DMS153 (cell line): ENCODE measurements at regions not wholly inside any gene's neighbourhood (a gene's known extent, or its start where the extent isn't known, plus 50 kb on each side); places are given as distances from the start of the nearest gene placed in this dataset.
"Not testable (repeated sequence)": the region's sequence is repeated elsewhere in the genome, so short reads cannot be mapped to it uniquely, and the experiment has no call there.

Experiments used
- DNase-seq: peaks from one replicate; lab custom pipeline; 2025; lab: John Stamatoyannopoulos, UW

DNA sequence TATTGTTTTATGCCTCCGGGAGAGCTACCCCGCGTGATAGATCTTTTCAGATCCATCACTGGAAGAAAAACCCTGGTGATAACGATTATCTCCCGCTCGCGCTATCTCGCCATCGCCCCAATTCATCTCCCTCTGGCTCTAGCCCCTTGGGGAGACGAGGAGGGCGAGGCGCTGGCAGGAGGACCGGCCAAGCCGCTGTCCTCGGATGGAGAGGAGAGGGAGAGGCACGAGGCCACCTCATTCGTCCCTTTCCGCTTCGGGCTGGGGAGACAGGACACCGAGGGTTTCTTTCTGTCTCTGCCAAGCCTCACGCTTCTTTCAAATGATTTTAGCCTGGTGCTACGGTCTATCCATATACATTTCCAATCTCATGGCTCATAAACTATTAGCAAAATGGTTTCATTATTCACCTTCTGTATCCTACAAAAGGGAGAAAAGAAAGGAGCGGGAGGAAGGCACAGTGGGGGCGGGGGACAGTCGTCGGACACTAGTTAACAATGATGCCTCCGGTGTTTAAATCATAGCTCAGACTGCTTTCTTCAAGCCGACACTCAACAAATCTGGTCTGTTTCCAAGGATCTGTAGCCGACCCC, 415.0 kb upstream of the ESRRG start:
- no peak for DNase-seq

GRCh38 chr1:217137210-217137881, 414.1 kb upstream of the ESRRG start:
- no peak for DNase-seq

DNA sequence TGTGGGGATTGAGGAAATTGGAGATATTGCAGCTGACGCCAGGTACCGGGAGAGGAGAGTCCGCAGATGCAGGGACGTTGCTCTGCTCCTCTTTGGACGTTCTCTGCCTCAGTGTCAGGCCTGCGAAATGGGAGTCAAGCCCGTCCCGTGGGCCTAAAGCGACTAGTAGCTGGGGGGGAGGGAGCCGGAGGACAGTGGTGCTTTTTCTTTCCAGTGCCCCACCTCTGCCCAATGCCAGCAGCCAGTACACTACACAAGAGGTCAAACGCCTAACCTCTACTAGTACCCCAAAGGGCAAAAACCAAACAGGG, 413.6 kb upstream of the ESRRG start:
- no peak for DNase-seq

- no peak for DNase-seq
These were observed 413.0 kb upstream of the ESRRG start for GRCh38 chr1:217135987-217136894.

- no peak for DNase-seq
These were observed 412.3 kb upstream of the ESRRG start for GRCh38 chr1:217135569-217135915.

DNA sequence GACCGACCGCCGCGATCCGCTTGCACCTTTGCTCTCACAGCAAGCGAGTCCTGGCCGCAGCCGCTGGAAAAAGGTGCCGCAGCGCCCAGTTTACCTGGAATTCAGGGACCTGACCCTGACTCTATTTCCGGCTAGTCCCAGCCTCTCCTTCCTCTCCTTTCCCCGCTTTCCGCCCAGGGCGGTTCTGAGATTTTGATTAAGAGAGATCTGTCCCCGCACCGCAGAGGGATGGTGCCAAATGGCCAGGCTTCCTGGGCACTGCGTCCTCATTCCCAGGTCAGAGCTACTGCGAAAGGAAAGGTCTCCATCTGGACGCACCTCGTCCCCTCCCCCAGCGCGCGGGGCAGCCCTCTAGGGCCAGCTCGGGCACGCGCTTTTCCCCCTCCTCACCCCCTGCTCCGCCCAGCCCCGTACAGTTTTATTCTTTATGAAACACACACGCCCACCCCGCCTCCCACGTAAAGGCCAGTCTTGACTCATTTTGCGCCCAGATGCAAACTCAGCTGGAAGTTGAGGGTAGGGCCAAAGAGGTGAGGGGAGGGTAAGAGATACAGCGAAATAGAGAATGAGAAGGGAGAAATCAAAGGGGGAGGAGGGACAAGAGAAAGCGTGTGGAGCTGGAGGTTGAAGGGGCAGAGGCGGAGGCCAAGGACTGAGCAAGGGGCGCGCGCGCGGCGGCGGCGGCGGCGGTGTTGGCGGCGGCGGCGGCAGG, 411.8 kb upstream of the ESRRG start:
- DNase-seq = peak; percentile 23

GRCh38 chr1:217133958-217134856, 411.0 kb upstream of the ESRRG start:
- no peak for DNase-seq

DNA sequence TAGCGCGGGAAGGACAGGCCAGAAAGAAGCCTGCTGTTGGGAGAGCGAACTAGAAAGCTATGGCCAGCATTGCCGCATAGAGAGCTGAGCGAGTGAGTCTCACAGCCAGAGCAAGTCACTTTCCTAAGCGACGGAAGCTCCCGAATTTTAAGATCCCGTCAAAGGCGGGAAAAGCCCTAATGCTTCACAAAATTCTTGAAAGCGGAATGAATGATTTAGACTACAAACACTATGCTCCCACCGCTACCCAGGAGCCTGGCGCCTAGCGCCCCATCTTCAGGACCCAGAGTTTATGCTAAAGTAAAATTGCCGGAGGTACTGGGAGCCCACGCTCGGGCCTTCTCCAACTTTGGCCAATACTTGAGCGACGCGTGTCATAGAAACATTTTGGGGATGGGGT, 409.9 kb upstream of the ESRRG start:
- DNase-seq = no peak

GRCh38 chr1:217123340-217123739, 400.1 kb upstream of the ESRRG start:
- DNase-seq = not testable (repeated sequence)

DNA sequence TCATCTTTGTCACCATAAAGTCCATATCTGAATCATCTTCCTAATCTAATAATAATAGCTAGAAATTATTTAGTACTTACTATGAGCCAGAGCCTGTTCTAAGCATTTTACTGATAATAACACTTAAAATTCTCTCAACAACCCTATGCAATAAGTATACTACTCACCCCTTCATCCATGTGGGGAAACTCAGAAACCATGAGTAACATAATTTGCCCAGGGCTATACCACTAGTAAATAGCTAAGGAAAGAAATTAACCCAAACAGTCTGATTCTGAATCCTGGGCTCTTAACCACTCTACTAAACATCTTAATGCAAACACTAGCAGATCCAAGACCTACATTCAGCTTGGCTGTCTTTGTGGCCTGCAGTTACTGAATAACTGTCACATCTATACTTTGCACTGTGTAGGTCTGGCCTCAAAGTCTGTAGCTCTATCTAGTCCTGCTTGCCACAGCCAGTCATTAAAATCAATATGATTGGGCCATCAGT, 394.8 kb upstream of the ESRRG start:
- DNase-seq = no peak

DNA sequence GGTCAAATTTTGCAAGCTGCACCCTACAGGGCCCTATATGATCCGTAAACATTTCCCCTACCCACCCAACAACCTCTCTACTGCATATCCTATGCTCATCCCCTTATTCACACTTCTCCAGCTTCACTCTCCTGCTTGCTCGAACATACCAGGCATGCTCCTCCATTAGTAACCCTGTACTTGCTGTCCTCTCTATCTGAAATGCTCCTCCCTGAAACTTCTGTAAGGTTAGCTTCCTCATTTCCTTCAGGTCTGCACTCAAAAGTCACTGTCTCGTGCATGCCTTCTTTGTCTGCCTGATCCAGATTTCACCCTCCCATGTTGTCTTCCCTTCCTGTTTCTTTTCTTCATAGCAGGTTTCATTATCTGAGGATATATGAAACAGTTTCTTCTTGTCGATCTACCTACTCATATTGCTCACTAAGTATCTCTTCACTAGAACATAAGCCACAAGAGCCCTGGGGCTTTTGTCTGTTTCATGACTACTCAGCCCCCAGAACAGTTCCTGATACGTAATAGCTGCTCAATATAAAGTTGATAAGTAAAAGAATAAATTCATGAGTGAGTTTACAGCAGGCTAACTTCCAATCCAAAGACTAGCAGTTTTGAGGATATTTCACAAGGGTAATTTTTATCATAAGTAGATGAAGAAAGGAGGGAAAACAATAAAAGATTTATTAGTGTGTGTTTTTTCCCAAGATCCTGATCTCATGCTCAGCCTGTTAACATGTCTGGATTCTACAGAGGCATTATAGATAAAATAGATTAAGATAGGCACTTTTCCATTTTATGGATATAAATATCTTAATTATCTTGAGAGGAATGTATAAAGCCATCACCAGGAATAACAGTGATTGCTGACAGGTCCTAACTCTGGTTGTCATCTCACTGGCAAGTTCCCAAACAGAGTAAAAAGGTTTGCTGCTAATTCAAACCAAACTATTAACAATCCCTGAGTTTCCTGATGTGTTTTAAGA, 392.5 kb upstream of the ESRRG start:
- DNase-seq = no peak

GRCh38 chr1:217109928-217110327, 386.7 kb upstream of the ESRRG start:
- DNase-seq = no peak

GRCh38 chr1:217106231-217106901, 383.1 kb upstream of the ESRRG start:
- no peak for DNase-seq

GRCh38 chr1:217105437-217105836, 382.2 kb upstream of the ESRRG start:
- no peak for DNase-seq

DNA sequence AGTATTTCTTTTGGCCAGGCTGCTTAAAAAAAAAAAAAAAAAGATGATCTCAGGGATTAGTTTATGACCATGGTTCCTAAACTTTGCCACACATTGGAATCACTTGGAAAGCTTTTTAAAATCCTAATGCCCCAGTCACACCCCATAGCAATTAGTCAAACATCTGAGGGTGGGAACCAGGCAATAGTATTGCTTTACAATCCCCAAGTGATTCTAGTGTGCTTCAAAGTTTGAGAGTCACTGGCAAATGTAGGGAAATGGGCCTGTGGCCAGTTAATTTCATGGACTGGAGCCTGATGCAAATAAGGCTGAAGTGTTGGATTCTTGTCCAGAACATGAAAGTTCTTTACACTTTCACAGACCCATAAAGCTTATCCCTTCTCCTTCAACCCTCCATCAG, 374.6 kb upstream of the ESRRG start:
- DNase-seq = no peak

GRCh38 chr1:217096200-217096599, 373.0 kb upstream of the ESRRG start:
- DNase-seq = no peak

DNA sequence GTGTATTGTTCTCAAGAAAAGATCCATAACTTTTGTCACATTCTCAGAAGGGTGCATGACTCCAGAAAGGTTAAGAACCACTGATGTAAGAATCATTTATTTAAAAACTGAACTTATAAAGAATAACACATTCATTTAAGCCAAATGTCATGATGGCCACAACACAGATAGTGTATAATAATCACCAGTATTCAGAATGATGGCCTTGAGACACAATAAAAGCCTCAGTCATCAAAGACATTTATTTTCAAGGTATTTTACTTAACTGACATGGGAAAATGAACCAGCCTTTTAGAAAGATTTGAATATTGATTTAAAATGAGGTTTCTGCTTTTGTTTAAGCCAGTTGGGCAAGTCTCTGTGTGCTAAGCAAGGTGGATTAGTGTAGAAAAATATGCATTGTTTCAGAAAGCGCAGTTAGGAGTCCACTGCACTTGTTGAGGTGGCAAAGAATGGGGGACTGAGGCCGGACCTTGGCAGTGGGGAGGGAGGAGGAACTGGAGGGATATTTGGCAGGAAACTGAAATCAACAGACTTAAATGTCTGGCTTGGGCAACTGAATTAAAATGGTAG, 371.9 kb upstream of the ESRRG start:
- DNase-seq = no peak

DNA sequence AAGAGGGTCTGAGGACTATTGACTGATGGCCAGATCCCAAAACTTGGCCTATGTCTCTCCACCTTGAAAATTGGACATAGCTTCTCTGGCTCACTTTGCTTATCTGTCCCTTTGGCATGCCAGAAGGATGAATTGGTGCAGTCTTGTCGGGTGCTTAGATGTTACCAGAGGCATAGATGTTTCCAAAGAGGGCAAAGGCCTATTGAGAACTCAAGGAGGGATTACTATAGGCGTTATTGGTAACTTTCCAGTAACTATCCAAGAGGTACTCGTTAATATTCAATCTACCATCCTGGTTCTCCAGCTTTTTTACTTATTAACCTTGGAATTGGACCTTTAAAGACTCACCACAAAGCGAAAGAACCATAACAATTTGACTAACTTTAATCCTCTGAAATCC, 368.3 kb upstream of the ESRRG start:
- DNase-seq = no peak
